Left ventricle myocardium superior (tissue), 1 donor: ENCODE measurements at regions not wholly inside any gene's neighbourhood (a gene's known extent, or its start where the extent isn't known, plus 50 kb on each side); places are given as distances from the start of the nearest gene placed in this dataset.

ENCODE experiments used
- ATAC-seq: fragments of 200-7000 bp; cut with Tn5 transposase; one replicate; pipeline ENCODE4 v1.9.1; 2020; ENCODE audit warnings: mild to moderate bottlenecking, moderate library complexity
- DNase-seq: peaks from one replicate; pipeline ENCODE4 v3.0.0-alpha.2; 2020
- intact Hi-C: fragments of 100-400 bp; cut with micrococcal nuclease; formaldehyde crosslinking; loops from one replicate; pipeline ENCODE4 v1.11.0; 2022
- donor health status: DM: no; HTN: yes; CAD: no; lungs with severe emphysema.

DNA sequence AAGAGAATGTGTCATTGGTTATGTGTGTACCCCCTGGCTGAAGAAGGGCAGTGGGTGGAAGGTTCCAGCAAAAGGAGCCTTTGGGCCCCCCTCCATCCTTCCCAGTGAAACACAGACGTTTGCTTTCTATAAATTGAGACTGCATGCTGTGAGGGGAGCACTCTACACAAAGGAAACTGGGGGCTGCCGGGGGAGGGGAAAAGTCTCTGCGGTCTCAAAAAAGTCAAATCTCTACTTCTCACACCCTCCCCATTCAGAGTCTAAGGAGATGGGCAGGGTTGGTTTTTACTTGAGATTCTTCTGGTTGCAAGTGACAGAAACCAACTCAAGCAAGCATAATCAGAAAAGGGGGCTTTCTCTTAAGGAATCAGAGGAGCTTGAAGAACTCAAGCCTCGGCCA lies 50.1 kb upstream of the TLE3 start:
- DNase-seq (no peak), ATAC-seq (no peak)
- intact Hi-C loops = no loop called here
